ENCODE measurements at regions not wholly inside any gene's neighbourhood (a gene's known extent, or its start where the extent isn't known, plus 50 kb on each side); places are given as distances from the start of the nearest gene placed in this dataset.
"Not testable (repeated sequence)": the region's sequence is repeated elsewhere in the genome, so short reads cannot be mapped to it uniquely, and the experiment has no call there.

DNA sequence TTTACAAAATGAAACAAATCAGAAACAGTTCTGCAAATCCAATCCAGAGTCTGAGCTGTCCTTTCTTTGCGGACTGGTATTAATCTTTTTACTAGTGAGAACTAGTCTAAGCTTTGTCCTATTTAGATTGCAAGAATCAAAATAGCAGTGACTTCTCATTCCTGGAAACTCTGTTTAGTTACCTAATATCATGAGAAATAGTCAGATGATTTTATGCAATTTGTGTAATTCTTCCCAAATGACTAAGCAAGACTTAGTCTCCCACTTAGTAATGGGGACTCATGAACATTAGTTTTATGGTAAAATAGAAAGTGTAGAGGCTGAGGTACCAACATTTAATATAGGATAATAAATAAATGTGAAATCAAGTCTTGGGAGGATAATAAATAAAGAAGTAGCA lies 341.3 kb downstream of the DNAJB9 start:
- TF ChIP-seq REST (IDR thresholded peaks at IDR 0.05; ENCODE audit: insufficient replicate concordance, low read depth) (no peak), GABPA (IDR thresholded peaks at IDR 0.05; ENCODE audit: low read depth) (no peak)

GRCh38 chr7:108920490-108920889 lies 350.8 kb downstream of the DNAJB9 start:
- H3K4me3 ChIP-seq (replicated peaks; ENCODE audit: insufficient read depth, low read length) = no peak overlapping the region
- no peaks in the 10 kb centered on the region for H3K27me3 ChIP-seq (ENCODE audit: insufficient read depth, poor library complexity, severe bottlenecking)
- TF ChIP-seq SPI1 (IDR thresholded peaks at IDR 0.05; ENCODE audit: borderline replicate concordance, low read depth) (no peak), POLR2AphosphoS5 (IDR thresholded peaks at IDR 0.05; ENCODE audit: low read depth) (no peak), REST (IDR thresholded peaks at IDR 0.05; ENCODE audit: insufficient replicate concordance, low read depth) (no peak), GABPA (IDR thresholded peaks at IDR 0.05; ENCODE audit: low read depth) (no peak)
- TF ChIP-seq, protein P1, sequence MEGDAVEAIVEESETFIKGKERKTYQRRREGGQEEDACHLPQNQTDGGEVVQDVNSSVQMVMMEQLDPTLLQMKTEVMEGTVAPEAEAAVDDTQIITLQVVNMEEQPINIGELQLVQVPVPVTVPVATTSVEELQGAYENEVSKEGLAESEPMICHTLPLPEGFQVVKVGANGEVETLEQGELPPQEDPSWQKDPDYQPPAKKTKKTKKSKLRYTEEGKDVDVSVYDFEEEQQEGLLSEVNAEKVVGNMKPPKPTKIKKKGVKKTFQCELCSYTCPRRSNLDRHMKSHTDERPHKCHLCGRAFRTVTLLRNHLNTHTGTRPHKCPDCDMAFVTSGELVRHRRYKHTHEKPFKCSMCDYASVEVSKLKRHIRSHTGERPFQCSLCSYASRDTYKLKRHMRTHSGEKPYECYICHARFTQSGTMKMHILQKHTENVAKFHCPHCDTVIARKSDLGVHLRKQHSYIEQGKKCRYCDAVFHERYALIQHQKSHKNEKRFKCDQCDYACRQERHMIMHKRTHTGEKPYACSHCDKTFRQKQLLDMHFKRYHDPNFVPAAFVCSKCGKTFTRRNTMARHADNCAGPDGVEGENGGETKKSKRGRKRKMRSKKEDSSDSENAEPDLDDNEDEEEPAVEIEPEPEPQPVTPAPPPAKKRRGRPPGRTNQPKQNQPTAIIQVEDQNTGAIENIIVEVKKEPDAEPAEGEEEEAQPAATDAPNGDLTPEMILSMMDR (IDR thresholded peaks at IDR 0.05; ENCODE audit: insufficient read depth, low read length) = no peak
- DNase-seq (ENCODE audit: low read depth in 1 of 2, low spot score in 1 of 2) = no peak
- H3K27ac ChIP-seq (replicated peaks) = no peak overlapping the region

More for the DNA sequence above, 341.3 kb downstream of the DNAJB9 start:
- Histone ChIP-seq H3K27me3 (ENCODE audit: insufficient read depth, poor library complexity, severe bottlenecking) (no peaks in the 10 kb centered on the region), H3K27ac (replicated peaks) (no peak overlapping the region), H3K4me3 (replicated peaks; ENCODE audit: insufficient read depth, low read length) (no peak overlapping the region)
- DNase-seq (ENCODE audit: low read depth in 1 of 2, low spot score in 1 of 2) = no peak

DNA sequence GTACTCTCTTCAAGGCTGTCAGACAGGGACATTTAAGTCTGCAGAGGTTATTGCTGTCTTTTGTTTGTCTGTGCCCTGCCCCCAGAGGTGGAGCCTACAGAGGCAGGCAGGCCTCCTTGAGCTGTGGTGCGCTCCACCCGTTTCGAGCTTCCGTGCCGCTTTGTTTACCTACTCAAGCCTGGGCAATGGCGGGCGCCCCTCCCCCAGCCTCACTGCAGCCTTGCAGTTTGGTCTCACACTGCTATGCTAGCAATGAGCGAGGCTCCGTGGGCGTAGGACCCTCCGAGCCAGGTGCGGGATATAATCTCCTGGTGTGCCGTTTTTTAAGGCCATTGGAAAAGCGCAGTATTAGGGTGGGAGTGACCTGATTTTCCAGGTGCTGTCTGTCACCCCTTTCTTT lies 373.4 kb downstream of the DNAJB9 start:
- DNase-seq (ENCODE audit: low read depth in 1 of 2, low spot score in 1 of 2); H3K27me3 ChIP-seq (ENCODE audit: insufficient read depth, poor library complexity, severe bottlenecking); H3K4me3 ChIP-seq (replicated peaks; ENCODE audit: insufficient read depth, low read length); H3K27ac ChIP-seq (replicated peaks): not testable (repeated sequence)

DNA sequence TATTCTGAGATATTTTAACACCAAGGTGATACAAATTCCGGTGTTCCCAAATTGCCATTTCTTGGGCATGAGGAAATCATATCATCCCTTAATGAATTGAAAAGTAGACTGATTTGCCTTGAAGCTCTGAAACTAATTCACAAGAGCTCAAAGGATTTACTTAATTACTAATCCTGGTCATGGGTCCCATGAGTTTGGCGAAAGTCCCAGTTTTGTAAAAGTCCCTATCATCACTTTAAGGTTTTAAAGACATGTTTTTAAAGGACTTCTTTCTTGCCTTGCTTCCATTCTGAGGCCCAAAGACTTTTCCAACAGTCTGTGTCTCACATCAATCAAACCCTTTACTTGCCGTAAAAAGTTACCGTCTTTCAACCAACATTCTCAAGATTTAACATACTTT lies 377.9 kb downstream of the DNAJB9 start:
- DNase-seq (ENCODE audit: low read depth in 1 of 2, low spot score in 1 of 2) = no peak
- Histone ChIP-seq H3K27me3 (ENCODE audit: insufficient read depth, poor library complexity, severe bottlenecking) (no peaks in the 10 kb centered on the region), H3K27ac (replicated peaks) (no peak overlapping the region), H3K4me3 (replicated peaks; ENCODE audit: insufficient read depth, low read length) (no peak overlapping the region)
- TF ChIP-seq GABPA (IDR thresholded peaks at IDR 0.05; ENCODE audit: low read depth) = no peak
- no peak for TF ChIP-seq REST (IDR thresholded peaks at IDR 0.05; ENCODE audit: insufficient replicate concordance, low read depth)
- TF ChIP-seq SPI1 (IDR thresholded peaks at IDR 0.05; ENCODE audit: borderline replicate concordance, low read depth) = no peak
- TF ChIP-seq, protein P1 (IDR thresholded peaks at IDR 0.05; ENCODE audit: insufficient read depth, low read length) = no peak
- TF ChIP-seq POLR2AphosphoS5 (IDR thresholded peaks at IDR 0.05; ENCODE audit: low read depth) = no peak

Data from HL-60 (cell line).